ENCODE measurements at regions not wholly inside any gene's neighbourhood (a gene's known extent, or its start where the extent isn't known, plus 50 kb on each side); places are given as distances from the start of the nearest gene placed in this dataset.
"Not testable (repeated sequence)": the region's sequence is repeated elsewhere in the genome, so short reads cannot be mapped to it uniquely, and the experiment has no call there.

GRCh38 chr19:28136796-28137195, 1076.2 kb downstream of the UQCRFS1 start:
- Histone ChIP-seq H3K9me3 (peaks cover 3 to 8% of the 10 kb centered on the region in 2 donors), H3K27me3 (no peaks in the 10 kb centered on the region), H3K36me3 (no peaks in the 10 kb centered on the region), H3K27ac (no peak overlapping the region), H3K4me3 (no peak overlapping the region), H3K4me1 (no peaks in the 10 kb centered on the region)
- no peak for TF ChIP-seq CTCF (IDR thresholded peaks at IDR 0.05)
- no peak for TF ChIP-seq POLR2A (IDR thresholded peaks at IDR 0.05)
- TF ChIP-seq POLR2AphosphoS5 (IDR thresholded peaks at IDR 0.05), result no peak
- DNase-seq (ENCODE audit: low spot score in 2 of 2), result no peak
- intact Hi-C loops (cut with DNase I; ENCODE audit: low total_unique reads), result no loop called here

GRCh38 chr19:28135825-28136224, 1077.1 kb downstream of the UQCRFS1 start:
- Histone ChIP-seq H3K4me1 (no peaks in the 10 kb centered on the region), H3K9me3 (peaks cover 3 to 4% of the 10 kb centered on the region in 2 donors), H3K27ac (no peak overlapping the region), H3K36me3 (no peaks in the 10 kb centered on the region), H3K4me3 (no peak overlapping the region), H3K27me3 (no peaks in the 10 kb centered on the region)
- intact Hi-C loops (cut with DNase I; ENCODE audit: low total_unique reads), result no loop called here
- no peak for TF ChIP-seq CTCF (IDR thresholded peaks at IDR 0.05)
- no peak for TF ChIP-seq POLR2A (IDR thresholded peaks at IDR 0.05)
- no peak for TF ChIP-seq POLR2AphosphoS5 (IDR thresholded peaks at IDR 0.05)
- DNase-seq (ENCODE audit: low spot score in 2 of 2), result no peak

GRCh38 chr19:28134311-28134710, 1078.6 kb downstream of the UQCRFS1 start:
- H3K9me3 ChIP-seq, result peaks cover 0 to 3% of the 10 kb centered on the region in 2 donors
- no peaks in the 10 kb centered on the region for H3K36me3 ChIP-seq
- H3K27ac ChIP-seq, result no peak overlapping the region
- no peaks in the 10 kb centered on the region for H3K4me1 ChIP-seq
- no peak overlapping the region for H3K4me3 ChIP-seq
- no peak for DNase-seq (ENCODE audit: low spot score in 2 of 2)
- no peaks in the 10 kb centered on the region for H3K27me3 ChIP-seq
- TF ChIP-seq POLR2A (IDR thresholded peaks at IDR 0.05) (no peak), CTCF (IDR thresholded peaks at IDR 0.05) (no peak), POLR2AphosphoS5 (IDR thresholded peaks at IDR 0.05) (no peak)
- intact Hi-C loops (cut with DNase I; ENCODE audit: low total_unique reads), result no loop called here

- H3K4me3 ChIP-seq; DNase-seq (ENCODE audit: low spot score in 2 of 2); H3K4me1 ChIP-seq; H3K27ac ChIP-seq; H3K27me3 ChIP-seq; H3K9me3 ChIP-seq; intact Hi-C loops (cut with DNase I; ENCODE audit: low total_unique reads); H3K36me3 ChIP-seq: not testable (repeated sequence)
Measured at GRCh38 chr19:28130881-28131280, 1082.1 kb downstream of the UQCRFS1 start.

- intact Hi-C loops (cut with DNase I; ENCODE audit: low total_unique reads), result no loop called here
- Histone ChIP-seq H3K9me3 (peaks cover 0 to 4% of the 10 kb centered on the region in 2 donors), H3K4me3 (no peak overlapping the region), H3K36me3 (no peaks in the 10 kb centered on the region), H3K27me3 (no peaks in the 10 kb centered on the region), H3K27ac (no peak overlapping the region), H3K4me1 (no peaks in the 10 kb centered on the region)
- DNase-seq (ENCODE audit: low spot score in 2 of 2), result no peak
- TF ChIP-seq POLR2A (IDR thresholded peaks at IDR 0.05), result no peak
- no peak for TF ChIP-seq POLR2AphosphoS5 (IDR thresholded peaks at IDR 0.05)
- no peak for TF ChIP-seq CTCF (IDR thresholded peaks at IDR 0.05)
Measured at GRCh38 chr19:28130066-28130511, 1082.9 kb downstream of the UQCRFS1 start.

GRCh38 chr19:28128341-28128740, 1084.6 kb downstream of the UQCRFS1 start:
- no peak for TF ChIP-seq POLR2A (IDR thresholded peaks at IDR 0.05)
- TF ChIP-seq CTCF (IDR thresholded peaks at IDR 0.05), result no peak
- TF ChIP-seq POLR2AphosphoS5 (IDR thresholded peaks at IDR 0.05), result no peak
- Histone ChIP-seq H3K4me1 (no peaks in the 10 kb centered on the region), H3K4me3 (no peak overlapping the region), H3K27me3 (no peaks in the 10 kb centered on the region), H3K9me3 (peaks cover 0 to 7% of the 10 kb centered on the region in 2 donors), H3K36me3 (no peaks in the 10 kb centered on the region), H3K27ac (no peak overlapping the region)
- intact Hi-C loops (cut with DNase I; ENCODE audit: low total_unique reads), result no loop called here
- no peak for DNase-seq (ENCODE audit: low spot score in 2 of 2)
